Hematopoietic multipotent progenitor cell (in vitro differentiated cells): ENCODE measurements at regions not wholly inside any gene's neighbourhood (a gene's known extent, or its start where the extent isn't known, plus 50 kb on each side); places are given as distances from the start of the nearest gene placed in this dataset.

ENCODE experiments used
- DNase-seq, 3 donors: peaks; one replicate each; pipeline ENCODE4 v3.0.0-alpha.2; 2011 to 2015; ENCODE audit warnings: low read depth in 2 of 3, low spot score in 2 of 3

- no peak for DNase-seq
Measured at GRCh38 chr3:19725000-19725399, 209.0 kb downstream of the EFHB start.

DNA sequence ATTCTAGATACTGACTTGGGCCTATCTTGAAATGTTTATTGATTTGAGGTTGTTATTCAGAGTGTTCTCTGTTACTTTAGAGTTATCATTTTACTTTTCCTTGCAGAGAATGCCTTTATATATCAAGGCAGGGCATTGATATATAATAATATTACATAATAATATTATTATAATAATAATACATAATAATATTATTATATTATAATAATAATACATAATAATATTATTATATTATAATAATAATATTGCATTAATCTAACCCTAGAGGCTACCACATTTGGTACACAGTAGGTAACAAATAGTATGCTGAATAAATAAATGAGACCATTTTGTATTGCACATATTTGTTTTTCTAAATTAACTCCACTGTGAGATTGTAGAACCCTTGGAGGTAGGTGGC is 216.3 kb downstream of the EFHB start:
- DNase-seq = no peak

DNA sequence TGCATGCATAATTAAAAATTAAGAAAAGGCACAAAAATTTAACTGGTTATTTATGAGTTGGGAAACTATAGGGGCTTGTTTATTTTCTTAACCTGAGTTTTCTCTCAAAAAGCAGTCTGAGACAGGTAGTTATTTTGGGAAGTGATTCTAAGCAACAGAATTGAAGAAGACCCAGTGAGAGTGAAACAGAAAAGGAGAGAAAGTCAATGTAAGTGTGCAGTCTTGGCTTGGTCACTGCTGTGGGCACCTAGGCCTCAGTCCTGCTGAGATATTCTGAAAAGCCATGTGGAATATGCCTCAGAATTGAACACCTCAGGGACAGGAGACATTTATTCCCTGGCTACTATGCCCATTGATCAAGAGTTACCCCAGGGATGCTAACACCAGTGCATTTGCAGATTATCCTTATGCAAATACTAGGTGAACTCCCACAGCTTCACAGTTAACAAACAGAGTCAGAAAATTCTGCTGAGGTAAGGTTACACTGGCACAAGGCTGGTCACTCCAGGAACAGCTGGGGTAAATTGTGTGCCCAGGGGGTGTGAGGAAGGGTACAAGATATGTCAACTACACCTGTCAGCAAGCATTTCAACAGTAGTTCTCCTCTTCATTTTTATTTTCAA is 222.7 kb downstream of the EFHB start:
- no peak for DNase-seq

DNA sequence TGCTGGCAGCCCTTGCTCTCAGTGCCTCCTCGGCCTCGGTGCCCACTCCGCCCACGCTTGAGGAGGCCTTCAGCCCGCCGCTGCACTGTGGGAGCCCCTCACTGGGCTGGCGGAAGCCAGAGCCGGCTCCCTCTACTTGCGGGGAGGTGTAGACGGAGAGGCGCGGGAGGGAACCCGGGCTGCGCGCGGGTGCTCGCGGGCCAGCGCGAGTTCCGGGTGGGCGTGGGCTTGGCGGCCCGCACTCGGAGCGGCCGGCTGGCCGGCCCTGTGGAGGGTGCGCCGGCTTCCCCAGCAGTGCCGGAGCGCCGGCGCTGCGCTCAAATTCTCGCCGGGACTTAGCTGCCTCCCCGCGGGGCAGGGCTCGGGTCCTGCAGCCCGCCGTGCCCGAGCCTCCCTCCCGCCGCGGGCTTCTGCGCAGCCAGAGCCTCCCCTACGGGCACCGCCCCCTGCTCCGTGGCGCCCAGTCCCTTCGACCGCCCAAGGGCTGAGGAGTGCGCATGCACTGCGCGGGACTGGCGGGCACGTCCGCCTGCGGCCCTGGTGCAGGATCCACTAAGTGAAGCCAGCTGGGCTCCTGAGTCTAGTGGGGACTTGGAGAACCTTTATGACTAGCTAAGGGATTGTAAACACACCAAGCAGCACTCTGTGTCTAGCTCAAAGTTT is 231.5 kb downstream of the EFHB start:
- DNase-seq = no peak

- DNase-seq = no peak
Measured at GRCh38 chr3:19688767-19689166, 245.2 kb downstream of the EFHB start.

DNA sequence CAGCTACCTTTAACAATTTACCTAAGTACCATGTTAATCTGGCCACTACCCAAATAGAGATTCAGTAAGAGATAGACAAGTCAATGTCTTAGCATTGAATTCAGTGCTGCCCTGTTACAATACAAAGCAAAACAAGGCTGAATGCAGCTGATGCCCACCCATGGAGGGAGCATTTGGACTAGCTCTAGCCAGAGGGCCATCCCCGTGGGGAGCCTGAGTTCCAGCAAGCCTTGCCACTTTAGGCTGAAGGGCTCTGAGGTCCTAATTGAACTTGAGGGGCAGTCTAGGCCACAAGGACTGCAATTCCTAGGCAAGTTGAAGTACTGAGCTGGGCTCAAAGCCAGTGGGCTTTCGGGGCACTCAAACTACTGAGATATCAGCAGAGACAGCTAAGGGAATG is 265.9 kb downstream of the EFHB start:
- no peak for DNase-seq

DNA sequence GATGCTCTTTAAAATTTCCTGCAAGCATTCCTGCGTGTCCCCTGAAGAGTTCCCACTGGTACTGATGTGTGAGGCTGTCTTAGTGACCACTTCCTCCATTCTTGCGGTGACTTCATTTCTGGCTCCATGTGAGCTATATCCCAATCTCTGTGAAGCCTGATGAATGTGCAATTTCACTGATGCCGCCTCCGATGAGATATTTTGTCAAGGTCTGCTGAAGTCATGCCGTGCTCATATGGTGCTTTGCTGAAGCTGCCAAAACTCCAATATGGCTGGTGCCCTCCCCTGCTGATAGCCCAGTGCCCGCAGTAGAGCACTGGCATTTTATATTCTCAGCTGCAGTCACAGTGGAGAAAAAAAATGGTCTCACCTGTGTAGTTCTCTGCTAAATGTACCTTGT is 271.5 kb downstream of the EFHB start:
- no peak for DNase-seq

DNA sequence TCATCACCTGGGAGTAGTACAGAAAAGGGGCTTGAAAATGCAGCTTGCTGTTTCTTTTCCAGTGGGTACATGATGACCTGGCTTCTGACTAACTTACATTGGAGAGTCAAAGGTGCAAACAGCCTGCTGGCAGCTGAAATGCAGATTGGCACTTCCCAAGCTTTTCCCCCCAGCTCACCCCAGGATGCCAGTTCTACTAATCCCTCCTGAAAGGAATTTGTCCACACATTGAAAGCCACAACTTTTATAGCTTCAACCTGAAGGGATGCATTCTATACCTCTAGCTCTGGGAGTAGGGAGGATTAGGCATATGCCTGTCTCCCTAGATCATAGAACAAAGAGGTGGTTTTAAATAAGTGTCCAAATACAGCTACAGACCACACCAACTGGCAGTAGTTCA is 281.7 kb downstream of the EFHB start:
- no peak for DNase-seq

- peak in 1 of 3 donors; percentile 55 for DNase-seq
Measured at GRCh38 chr3:19645093-19645492, 288.9 kb downstream of the EFHB start.

DNA sequence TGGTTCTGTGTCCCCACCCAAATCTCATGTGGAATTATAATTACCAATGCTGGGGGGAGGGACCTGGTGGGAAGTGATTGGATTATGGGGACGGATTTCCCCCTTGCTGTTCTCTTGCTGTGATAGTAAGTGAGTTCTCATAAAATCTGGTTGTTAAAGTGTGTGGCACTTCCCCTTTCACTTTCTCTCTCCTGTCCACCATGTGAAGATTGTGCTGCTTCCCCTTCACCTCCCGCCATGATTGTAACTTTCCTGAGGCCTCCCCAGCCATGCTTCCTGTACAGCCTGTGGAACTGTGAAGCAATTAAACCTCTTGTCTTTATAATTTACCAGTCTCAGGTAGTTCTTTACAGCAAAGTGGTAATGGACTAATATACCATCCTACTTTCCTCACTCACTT is 289.6 kb downstream of the EFHB start:
- peak in 1 of 3 donors; percentile 16 for DNase-seq

GRCh38 chr3:19641408-19641807 is 292.6 kb downstream of the EFHB start:
- no peak for DNase-seq

DNA sequence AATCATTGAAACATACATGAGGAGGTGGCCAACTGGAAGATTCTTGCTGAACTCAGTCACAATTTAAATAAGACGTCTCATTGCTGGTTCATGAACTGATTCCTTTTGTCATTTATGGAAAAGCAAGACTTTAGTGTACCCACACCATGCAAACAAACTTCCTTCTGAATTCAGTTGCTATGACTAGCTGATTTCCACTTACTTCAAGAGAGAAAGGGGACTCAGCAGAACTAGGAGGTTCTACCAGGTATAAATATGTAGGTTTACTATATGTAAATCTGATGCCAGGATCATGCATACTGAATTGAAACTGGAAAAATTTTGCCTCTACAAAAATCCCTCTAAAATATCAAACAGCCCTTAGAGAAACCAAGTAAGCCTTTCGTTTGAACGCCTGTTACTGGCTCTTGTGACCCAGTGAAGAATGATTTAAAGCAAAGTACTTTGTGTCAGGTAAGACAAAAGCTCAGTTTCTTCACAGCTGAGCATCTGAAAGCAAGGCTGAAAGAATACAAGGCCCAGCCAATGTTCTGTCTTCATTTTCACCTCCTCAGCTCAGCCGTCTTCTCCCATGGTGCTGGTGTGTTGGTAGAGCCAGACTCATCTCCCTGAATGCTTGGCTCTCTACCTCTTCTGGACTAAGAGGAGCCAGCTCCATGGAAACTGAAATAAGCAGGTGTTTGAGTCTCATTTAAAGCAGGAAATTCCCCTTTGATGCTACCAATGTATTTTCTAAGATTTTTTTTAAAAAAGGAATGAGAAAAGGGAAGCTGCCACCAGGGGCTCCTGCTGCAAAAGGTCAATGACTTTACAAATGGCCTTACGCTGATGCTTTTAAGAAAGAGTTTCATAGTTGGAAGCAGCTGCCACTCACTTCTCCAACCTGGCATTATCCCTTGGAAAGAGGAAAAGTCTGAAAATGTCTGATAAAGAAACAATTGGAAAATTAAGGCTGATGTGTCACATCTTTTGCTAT is 301.6 kb downstream of the EFHB start:
- DNase-seq = no peak

DNA sequence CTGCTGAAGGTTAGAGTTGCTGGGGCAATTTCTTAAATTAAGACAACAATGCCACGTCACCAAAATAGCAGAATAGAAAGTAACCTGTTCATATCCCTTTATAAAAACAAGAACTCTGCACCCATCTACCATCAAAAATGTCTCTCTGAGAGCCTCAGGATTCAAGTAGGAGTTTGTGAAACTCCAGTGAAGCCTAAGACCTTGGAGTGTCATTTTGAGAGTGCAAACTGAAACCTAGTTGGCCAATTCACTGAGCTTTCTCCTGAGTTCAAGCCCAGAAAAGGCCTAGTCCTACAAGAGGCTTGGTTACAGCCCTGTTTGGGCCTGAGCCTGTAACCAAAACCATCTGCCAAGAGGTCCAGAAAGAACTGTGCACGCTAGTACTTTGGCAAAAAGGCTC is 335.1 kb downstream of the EFHB start:
- no peak for DNase-seq

- DNase-seq = no peak
Measured at GRCh38 chr3:19596408-19596807, 337.6 kb downstream of the EFHB start.

- DNase-seq = no peak
Measured at GRCh38 chr3:19595884-19596283, 338.1 kb downstream of the EFHB start.
